Colon (tissue), 2 donors: ENCODE measurements at regions not wholly inside any gene's neighbourhood (a gene's known extent, or its start where the extent isn't known, plus 50 kb on each side); places are given as distances from the start of the nearest gene placed in this dataset.
"Not testable (repeated sequence)": the region's sequence is repeated elsewhere in the genome, so short reads cannot be mapped to it uniquely, and the experiment has no call there.

Experiments used
- FAIRE-seq: peaks from 2 replicates; lab custom pipeline; 2012; peaks lifted over from hg19 to GRCh38; lab: Jason Lieb, UNC
- donor health status: control.
- donor health status: control.

DNA sequence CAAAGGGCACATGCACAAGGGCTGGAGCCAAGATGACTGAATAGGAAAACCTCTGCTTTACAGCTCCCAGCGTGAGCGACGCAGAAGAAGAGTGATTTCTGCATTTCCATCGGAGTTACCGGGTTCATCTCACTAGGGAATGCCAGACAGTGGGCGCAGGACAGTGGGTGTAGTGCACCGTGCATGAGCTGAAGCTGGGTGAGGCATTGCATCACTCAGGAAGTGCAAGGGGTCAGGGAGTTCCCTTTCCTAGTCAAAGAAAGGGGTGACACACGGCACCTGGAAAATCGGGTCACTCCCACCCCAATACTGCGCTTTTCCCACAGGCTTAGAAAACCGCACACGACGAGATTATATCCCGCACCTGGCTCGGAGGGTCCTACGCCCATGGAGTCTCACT lies 64.5 kb upstream of the HTR1E start:
- not testable (repeated sequence) for FAIRE-seq

DNA sequence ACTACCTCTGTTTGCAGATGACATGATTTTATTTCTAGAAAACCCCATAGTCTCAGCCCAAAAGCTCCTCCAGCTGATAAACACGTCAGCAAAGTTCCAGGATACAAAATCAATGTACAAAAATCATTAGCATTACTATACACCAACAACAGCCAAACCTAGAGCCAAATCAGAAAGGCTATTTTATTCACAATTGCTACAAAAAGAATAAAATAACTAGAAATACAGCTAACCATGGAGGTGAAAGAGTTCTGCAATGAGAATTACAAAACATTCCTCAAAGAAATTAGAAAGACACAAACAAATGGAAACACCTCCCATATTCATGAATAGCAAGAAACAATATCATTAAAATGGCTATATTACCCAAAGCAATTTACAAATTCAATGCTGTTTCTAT lies 65.6 kb upstream of the HTR1E start:
- no peak for FAIRE-seq

DNA sequence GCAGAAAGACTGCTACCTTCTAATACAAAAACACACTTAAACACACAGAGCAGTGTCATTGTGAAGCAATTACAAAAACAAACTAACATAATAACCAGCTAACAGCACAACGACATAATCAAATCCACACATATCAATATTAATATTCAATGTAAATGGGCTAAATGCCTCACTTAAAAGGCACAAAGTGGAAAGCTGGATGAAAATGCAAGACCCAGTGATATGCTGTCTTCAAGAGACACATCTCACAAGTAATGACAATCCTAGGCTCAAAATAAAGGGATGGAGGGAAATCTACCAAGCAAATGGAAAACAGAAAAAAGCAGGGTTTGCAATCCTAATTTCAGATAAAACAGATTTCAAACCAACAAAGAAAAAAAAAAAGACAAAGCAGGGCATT lies 67.8 kb upstream of the HTR1E start:
- FAIRE-seq, result no peak

DNA sequence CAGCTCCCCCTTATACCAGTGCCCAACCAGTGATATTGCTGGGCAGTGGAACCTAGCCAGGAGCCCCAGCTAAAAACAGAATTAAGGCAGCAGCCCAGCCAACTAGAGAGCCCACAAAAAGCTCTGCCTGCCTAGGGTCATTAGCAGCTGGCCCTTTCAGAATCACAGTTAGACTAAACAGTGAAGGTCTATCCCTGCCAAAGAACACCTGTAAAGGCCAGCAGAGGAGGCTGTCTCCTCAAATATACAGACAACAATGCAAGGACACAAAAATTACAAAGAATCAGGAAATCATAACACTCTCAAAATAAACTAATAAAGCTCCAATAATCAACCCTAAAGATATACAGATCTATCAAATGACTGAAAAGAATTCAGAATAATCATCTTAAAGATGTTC lies 77.8 kb upstream of the HTR1E start:
- no peak for FAIRE-seq

DNA sequence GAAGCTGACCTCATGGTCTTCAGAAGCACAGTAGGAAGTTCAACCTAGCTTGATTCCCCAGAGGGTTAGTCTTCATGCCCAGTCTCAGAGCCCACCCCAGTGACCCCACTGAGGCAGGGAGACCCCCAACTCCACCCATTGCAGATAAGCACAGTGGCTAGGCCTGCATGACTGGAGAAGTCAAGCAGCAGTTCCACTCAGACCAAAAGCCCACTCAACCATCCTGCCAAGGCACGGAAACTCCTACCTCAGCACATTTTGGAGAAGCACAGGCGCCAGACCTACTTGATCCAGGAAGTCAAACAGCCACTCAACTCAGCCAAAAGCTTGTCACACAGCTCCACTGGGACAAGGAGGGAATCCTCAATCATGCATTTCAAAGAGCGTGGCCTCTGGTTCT lies 78.4 kb upstream of the HTR1E start:
- no peak for FAIRE-seq

DNA sequence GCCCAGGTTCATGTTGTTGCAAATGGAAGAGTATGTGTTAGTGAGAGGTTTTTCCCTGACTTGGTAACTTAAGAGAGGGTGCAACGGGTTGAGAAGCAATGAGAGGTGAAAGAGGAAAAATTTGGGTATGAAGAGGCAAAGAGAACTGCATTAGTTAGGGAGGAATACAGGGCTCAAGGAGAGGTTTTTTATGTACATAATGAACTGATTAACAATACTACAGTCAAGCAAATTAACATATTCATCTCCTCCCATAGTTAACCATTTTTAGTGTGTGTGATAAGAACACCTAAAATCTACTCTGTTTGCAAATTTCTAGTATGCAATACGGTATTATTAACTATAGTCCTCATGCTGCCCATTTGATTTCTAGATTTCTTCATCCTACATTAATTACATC lies 79.5 kb upstream of the HTR1E start:
- no peak for FAIRE-seq

DNA sequence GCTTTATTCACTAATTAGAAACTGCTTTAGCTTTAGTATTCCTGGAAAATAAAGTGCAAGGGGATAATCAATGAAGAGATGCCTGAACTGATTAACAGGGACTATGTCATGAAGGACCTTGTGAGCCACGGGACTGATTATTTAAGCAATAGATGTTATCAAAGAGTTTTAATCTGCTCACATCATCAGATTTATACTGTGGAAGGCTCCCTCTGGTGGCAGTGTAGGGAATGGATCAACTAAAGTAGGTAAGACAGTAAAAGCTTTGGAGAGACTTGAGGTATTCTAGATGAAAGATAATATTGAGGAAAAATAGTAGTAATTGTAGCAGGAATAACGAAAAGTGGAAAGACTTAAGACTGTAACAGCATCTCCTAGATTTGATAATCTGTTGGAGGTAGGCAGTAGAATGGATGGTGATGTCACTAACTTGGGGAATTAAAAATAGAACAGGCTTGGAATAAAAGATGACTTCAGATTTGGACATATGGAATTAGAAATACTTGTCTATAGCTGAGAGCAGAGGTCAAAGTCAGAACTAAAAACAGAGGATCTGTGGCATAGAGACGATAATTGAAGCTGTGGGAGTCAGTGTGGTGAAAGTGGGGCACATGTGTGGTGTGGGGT lies 80.3 kb upstream of the HTR1E start:
- no peak for FAIRE-seq

DNA sequence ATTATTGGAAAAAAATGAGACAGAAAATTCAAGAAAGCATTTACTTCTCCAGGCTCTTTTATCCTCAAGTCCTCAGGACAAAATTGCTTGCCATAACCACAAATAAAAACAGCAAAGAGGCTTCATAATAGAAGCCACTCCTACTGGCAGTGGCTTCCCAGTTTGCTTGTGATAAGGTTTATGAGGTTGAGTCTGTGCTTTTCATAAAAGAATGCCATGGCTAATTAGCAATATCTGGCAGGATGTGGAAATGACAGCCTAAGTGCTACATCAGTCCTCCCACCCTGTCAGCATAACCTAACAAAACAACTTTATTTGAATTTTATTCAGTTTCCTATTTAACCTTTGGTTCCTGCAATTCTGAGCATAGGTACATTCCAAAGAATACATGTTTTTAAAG lies 80.9 kb upstream of the HTR1E start:
- no peak for FAIRE-seq

DNA sequence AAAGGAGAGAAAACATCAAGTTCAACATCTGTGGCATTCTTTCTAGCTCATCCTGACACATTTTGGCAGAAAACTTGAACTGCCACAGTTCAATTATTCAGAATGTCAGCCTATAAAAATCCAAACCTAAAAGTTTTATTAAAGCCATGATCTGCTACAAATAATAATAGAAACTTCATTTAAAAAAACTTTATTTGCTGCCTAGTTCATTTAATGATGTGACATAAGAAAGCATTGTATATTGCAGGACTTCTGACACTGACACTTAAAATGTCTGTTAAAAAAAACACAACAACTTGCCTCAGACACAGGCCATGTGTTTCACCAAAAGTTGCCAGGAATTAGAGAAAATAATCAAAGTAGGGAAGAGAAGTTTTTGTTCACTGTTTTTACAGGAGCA lies 88.3 kb upstream of the HTR1E start:
- FAIRE-seq, result no peak

DNA sequence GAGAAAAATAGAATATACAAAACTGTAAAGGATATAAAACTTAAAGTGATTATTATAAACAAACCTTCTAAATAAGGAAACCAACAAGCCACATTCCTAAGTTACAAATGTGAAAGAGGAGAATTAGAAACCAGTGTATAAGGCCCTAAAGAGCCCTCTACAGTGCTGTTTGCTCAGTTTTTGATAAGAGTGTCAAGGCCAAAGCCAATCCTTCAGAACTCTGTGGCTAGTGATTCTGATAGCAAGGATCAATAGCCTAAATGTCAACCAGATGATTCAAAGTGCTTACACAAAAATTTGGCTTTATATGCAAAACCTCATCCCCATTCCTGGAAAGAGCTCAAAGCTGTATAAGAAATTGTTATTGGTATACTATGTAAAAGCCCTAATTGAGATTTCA lies 104.6 kb upstream of the HTR1E start:
- no peak for FAIRE-seq

DNA sequence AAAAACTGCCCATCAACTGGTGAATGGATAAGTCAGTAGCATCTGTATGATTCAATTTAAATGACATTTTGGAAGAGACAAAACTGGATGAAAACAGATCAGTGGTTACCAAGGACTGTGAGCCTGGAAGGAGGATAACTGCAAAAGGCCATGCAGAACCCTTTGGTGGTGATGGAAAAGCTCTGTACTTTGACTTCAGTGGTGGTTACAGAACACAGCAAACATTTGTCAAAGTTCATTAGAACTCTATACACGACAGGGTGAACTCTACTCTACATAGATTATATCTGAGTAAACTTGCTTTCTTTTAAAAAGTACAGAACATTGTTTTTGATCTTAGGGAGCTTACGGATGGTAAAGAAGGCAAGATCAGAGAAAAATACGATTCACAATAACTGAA lies 111.9 kb upstream of the HTR1E start:
- FAIRE-seq, result no peak

DNA sequence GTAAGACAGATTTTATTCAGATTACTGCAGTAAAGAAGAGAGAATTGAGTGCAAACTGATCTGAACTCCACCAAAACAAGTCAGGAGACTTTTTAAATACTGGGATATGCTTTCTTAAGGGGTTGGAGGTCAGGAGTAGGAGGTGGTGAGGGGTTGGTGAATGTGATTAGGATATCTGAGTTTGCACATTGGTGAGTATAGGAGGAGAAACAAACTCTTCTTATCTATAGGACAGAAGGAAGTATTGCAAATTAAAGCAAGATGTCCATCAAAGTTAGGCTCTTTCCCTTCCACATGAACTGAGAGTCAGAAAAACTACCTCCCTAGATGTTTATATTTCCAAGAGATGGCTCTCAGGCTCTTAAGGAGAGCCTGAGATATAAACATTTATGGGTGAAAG lies 114.6 kb upstream of the HTR1E start:
- FAIRE-seq, result no peak

DNA sequence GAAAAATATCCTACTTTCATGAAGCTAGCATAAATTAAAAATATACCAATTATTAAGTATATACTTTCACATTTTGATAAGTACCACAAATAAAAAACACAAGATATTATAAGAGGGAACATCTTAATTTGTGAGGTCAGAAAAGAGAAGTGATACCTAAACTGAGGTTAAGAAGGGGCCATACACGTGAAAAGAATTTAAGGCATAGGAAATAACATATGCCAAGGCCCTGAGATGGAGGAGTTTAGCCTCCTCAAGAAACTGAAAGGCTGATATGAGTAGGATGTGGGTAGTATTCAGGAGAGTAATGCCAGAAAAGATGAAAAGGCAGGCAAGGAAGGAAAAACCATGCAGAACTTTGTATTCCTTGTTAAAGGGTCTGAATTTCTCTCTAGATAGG lies 116.6 kb upstream of the HTR1E start:
- no peak for FAIRE-seq

DNA sequence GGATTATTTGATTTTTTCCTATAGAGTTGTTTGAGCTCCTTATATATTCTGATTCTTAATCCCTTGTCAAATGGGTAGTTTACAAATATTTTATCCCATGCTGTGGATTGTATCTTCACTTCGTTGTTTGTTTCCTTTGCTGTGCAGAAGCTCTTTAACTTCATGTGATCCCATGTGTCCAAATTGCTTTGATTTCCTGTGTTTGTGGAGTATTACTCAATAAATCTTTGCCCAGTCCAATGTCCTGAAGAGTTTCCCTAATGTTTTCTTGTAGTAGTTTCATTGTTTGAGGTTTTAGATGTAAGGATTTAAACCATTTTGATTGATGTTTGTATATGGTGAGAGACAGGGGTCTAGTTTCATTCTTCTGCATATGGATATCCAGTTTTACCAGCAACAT lies 143.7 kb upstream of the HTR1E start:
- no peak for FAIRE-seq

DNA sequence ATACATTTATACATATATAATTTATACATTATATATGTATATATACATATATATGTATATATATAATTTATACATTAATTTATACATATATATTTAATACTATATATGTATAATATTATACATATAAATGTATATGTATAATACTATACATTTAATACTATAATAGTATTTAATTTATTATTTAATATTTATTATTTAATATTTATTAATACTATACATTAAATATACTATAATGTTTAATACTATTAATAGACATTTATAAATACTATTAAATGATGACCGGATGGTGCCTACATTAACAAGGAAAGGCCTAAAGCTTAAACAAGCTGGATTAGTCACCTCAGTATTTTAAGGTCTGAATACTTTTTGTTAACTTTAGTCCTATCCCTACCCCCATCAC lies 145.9 kb upstream of the HTR1E start:
- FAIRE-seq, result peak; percentile 95

DNA sequence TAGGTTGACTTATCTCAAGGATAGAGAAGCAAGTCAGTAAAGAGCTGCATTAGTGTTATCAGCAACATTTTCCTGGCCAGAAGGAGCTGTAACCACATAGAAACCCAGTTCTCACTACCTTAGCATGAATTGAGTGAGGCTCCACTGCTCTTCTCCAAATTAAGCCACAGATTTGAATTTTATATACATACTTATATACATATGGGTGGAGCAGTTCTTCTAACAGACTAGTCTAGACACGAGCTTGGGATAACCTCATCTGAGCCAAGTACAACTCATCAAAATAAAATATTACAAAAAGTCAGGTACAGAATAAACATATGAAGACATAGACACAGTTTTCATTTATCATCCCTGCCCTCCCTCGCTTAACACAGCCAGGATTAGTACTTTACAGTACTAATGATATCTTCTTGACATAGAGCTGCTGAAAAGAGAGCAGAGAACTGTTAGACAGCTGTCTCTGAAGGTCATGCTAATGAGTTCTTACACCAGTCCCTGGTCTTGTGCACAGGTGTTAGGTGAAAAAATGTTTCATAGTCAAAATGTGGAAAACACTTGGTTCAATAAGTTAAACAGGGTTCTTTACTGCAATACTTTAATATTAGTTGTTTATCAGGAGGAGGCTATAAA lies 147.4 kb upstream of the HTR1E start:
- no peak for FAIRE-seq

DNA sequence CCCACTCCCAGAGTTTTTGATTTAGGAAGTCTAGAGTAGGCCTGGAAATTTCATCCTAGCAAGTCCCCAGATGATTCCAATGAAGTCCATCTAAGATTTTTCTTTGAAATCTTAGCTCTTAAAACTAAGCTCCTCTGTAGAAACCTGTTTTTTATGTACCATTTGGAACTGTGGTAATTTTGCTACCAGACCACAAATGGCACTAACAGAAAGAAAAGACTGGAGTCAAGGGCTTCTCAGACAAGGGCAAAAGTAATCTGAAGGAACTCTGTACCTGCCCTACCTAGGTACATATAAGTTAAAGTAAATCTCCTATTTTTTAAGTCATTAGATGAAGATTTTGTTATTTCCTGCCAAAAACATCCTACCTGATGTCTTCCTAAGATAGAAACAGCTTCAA lies 155.0 kb upstream of the HTR1E start:
- FAIRE-seq, result no peak

DNA sequence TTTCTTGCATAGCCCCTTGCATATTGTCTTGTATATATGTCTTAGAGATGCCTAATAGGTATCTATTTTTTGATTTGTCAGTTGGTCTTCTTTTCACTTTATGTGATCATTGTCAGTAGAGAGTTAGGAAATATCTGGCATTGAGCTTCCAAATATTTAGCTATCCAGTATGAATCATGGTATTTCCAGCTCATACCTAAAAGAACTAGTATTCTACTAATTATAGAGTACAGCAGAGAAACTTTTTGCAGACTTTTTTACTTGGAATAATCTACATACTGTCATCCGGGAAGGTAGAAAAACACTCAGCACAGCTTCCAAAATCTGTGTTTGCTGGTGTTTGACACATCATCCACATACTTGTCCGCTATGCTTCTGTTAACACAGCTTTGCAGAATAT lies 156.4 kb upstream of the HTR1E start:
- FAIRE-seq, result no peak

DNA sequence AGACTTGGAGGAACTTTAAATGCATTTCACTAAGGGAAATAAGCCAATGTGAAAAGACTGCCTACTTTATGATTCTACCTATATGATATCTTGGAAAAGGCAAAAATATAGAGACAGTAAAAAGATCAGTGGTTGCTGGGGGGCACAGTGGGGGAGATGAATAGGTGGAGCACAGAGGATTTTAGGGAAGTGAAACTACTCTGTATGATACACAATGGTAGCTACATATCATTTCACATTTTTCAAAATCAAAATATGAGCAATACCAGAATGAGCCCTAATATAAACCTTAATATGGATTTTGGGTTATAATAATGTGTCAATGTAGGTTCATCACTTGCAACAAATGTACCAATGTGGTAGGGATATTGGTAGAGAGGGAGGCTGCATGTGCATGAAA lies 161.4 kb upstream of the HTR1E start:
- no peak for FAIRE-seq

DNA sequence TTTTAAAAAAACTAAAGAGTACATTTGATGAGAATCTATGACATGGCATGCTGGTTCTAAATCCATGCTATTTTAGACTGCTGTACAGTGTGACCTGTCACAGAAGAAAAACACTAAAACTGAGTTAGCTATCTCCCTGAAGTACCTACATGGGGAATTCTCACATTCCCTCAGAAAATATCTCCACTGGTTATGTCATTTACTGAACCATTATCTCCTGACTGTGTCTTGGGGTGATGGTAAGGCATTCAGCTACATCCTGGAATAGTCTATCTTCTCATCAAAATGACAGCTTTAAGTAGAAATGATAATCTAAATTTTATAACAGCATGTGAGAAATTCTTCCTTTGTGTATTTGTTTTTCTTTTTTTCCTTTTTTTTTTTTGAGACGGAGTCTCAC lies 172.1 kb upstream of the HTR1E start:
- FAIRE-seq, result no peak

DNA sequence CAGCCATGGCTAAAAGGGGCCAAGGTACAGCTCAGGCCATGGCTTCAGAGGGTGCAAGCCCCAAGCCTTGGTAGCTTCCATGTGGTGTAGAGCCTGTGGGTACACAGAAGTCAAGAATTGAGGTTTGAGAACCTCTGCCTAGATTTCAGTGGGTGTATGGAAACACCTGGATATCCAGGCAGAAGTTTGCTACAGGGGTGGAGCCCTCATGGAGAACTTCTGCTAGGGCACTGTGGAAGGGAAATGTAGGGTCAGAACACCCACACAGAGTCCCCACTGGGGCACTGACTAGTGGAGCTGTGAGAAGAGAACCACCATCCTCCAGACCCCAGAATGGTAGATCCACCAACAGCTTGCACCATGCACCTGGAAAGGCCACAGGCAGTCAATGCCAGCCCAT lies 177.4 kb upstream of the HTR1E start:
- FAIRE-seq, result not testable (repeated sequence)

DNA sequence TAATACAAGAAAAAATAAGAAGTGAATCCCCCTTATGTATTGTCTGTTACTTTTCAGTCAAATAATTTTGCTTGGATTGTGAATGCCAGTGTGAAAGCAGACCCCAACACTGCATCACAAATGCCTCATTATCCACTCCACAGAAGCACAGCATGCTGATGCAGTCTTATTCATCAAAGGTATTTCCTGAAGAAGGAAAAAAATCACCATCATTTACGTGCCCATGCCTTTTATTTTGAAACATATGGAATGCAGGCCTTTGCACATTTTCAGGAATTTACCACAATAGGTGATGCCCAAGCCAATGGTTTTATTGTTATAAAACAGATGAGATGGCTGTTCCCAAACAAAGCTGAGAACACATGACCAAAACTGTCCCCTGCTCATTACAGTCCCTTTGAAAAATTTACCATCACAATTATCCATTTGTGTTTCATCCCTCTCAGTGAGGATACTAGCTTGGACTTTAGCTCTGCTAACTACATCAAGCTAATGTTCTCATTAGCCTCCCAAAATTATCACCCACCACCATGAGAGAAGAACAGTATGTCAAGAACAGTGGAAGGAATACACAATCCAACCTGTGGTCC lies 180.6 kb upstream of the HTR1E start:
- FAIRE-seq, result no peak

DNA sequence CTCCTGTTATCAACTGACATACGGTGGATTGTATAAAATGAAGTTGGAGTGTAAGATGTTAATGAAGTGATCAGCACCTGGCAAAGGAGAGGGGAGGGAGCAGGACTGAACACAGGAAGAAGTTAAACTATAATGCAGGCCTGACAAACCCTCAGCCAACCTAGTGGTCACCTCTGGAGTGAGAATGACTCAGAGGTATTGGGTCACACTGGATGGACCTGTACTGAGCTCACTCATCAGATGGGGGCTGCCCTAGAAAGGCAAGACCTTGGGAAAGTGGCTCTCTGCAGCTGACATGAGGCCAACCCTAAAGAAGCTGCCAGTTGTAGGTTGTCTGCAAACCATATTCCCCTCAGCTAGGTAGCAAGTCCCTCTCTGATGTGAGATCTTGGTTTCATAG lies 193.3 kb upstream of the HTR1E start:
- no peak for FAIRE-seq

DNA sequence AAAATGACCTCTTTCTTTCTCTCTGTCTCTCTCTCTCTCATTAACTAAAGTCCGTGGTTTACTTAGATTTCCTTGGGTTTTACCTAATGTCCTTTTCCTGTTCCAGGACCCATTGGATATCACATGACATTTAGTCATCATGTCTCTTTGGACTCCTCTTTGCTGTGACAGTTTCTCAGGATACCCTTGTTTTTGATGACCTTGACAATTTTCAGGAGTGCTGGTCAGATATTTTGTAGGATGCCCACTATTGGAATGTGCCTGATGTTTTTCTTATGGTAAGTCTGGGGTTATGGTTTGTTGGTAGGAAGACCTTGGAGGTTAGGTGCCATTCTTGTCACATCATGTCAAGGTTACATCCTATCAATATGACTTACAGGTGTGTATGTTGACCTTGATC lies 199.2 kb upstream of the HTR1E start:
- FAIRE-seq, result no peak
